Spleen (tissue), 7 donors: ENCODE measurements at regions not wholly inside any gene's neighbourhood (a gene's known extent, or its start where the extent isn't known, plus 50 kb on each side); places are given as distances from the start of the nearest gene placed in this dataset.

ENCODE experiments used
- CTCF ChIP-seq, 11 experiments: fragments of 200-600 bp in 7 of 11; fragments of 450-650 bp in 4 of 11; sonication (generic) in 4 of 11; IDR thresholded peaks in 8 of 11; conservative IDR thresholded peaks in 3 of 11; 1 replicate in 7 of 11; 2 replicates in 4 of 11; pipeline versions ENCODE4 v1.4.0 to v1.8.0; 2016 to 2021; ENCODE audit warnings: antibody characterized with exemption in 11 of 11, inconsistent platforms in 4 of 11, mild to moderate bottlenecking in 1 of 11
- POLR2A ChIP-seq, 3 donors: fragments of 450-650 bp; IDR thresholded peaks; one replicate each; pipeline ENCODE4 v1.5.1; 2017; ENCODE audit warnings: antibody characterized with exemption in 3 of 3, mild to moderate bottlenecking in 1 of 3
- POLR2AphosphoS5 ChIP-seq, 3 donors: sonication (generic); formaldehyde crosslinking; IDR thresholded peaks; one replicate each; pipeline ENCODE4 v1.5.1; 2017; ENCODE audit warnings: antibody characterized with exemption in 3 of 3
- donor health status: DM: no; HTN: no; CAD: no; lungs with moderate emphysema.
- donor health status: DM: no; HTN: no; CAD: no.
- donor health status: DM: no; HTN: no; CAD: no.

DNA sequence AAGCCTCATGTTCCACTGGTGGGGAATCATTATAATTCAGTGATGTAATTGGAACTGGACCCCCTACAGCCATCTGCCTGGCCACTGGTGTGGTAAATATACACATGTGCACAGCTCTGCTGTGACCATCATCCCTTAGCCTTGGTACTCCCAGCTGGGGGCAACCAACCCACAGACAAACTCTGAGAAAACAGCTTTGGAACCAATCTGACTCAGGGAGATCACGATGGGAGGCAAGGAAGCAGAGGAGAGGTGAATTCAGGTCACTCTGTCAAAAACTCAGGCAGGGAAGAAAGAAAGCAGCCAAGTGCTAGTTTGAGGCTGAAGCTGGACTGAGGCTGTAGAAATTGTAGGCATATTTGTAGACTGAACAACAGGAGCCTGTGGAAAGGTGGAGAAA, 197.8 kb upstream of the GALNT2 start:
- TF ChIP-seq POLR2A (IDR thresholded peaks at IDR 0.05) (no peak), CTCF (IDR thresholded peaks at IDR 0.05 in 8 of 11, conservative IDR thresholded peaks at IDR 0.05 in 3 of 11) (no peak), POLR2AphosphoS5 (IDR thresholded peaks at IDR 0.05) (no peak)
